Neutrophil (primary cell): ENCODE measurements at regions not wholly inside any gene's neighbourhood (a gene's known extent, or its start where the extent isn't known, plus 50 kb on each side); places are given as distances from the start of the nearest gene placed in this dataset.
"Not testable (repeated sequence)": the region's sequence is repeated elsewhere in the genome, so short reads cannot be mapped to it uniquely, and the experiment has no call there.

Source experiments
- H3K27ac ChIP-seq: fragments of 200-600 bp; sonication (generic); 2 replicates; pipeline ENCODE4 v1.5.1; 2016; ENCODE audit warnings: mild to moderate bottlenecking, moderate library complexity
- H3K27me3 ChIP-seq: fragments of 200-600 bp; sonication (generic); 2 replicates; pipeline ENCODE4 v1.6.0; 2016; ENCODE audit warnings: mild to moderate bottlenecking
- H3K36me3 ChIP-seq: fragments of 200-600 bp; sonication (generic); 2 replicates; pipeline ENCODE4 v1.5.1; 2017
- H3K4me1 ChIP-seq, 2 experiments: fragments of 200-600 bp in 1 of 2; sonication (generic) in 1 of 2; 1 replicate in 1 of 2; 2 replicates in 1 of 2; pipeline versions ENCODE4 v1.5.1 to v1.6.1; 2013 to 2016; ENCODE audit warnings: low read depth in 1 of 2, low read length in 1 of 2, mild to moderate bottlenecking in 1 of 2, moderate library complexity in 1 of 2; ENCODE audit not compliant: control insufficient read depth in 1 of 2, insufficient read depth in 1 of 2
- H3K4me3 ChIP-seq, 2 experiments: fragments of 200-600 bp in 1 of 2; sonication (generic) in 1 of 2; 1 replicate in 1 of 2; 2 replicates in 1 of 2; pipeline ENCODE4 v1.5.1; 2013 to 2016; ENCODE audit warnings: low read depth in 1 of 2, low read length in 1 of 2, mild to moderate bottlenecking in 1 of 2, moderate library complexity in 1 of 2
- H3K9me3 ChIP-seq: fragments of 200-600 bp; sonication (generic); 2 replicates; pipeline ENCODE4 v1.5.1; 2016
- TF ChIP-seq, protein P1 (sequence below): fragments of 200-600 bp; sonication (generic); IDR thresholded peaks from 2 replicates; pipeline ENCODE4 v1.5.1; 2016; ENCODE audit warnings: antibody characterized with exemption

DNA sequence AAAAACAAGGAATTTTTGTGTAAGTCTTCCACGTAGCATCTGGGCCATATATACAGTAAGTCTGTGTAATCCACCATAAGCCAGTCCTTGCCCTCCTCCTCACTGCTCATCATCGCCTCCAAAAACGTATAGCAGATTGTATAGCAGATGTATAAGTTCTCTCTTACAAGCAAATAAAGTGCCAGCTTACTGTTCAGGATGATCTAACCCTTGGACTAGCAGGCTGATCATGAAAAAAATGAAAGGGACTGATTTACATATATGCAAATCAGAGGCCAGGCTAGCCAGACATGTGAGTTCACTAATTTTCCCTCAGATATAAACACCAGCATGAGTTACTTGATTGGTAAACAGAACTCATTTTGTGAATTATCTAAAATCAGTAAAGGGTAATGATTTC lies 171.5 kb downstream of the LY86 start:
- peaks cover 25 to 35% of the 10 kb centered on the region in 2 experiments for H3K4me1 ChIP-seq
- no peaks in the 10 kb centered on the region for H3K27me3 ChIP-seq
- H3K4me3 ChIP-seq, result no peak overlapping the region
- no peaks in the 10 kb centered on the region for H3K36me3 ChIP-seq
- peak overlapping the region; percentile 72 for H3K27ac ChIP-seq
- no peaks in the 10 kb centered on the region for H3K9me3 ChIP-seq
- TF ChIP-seq, protein P1, sequence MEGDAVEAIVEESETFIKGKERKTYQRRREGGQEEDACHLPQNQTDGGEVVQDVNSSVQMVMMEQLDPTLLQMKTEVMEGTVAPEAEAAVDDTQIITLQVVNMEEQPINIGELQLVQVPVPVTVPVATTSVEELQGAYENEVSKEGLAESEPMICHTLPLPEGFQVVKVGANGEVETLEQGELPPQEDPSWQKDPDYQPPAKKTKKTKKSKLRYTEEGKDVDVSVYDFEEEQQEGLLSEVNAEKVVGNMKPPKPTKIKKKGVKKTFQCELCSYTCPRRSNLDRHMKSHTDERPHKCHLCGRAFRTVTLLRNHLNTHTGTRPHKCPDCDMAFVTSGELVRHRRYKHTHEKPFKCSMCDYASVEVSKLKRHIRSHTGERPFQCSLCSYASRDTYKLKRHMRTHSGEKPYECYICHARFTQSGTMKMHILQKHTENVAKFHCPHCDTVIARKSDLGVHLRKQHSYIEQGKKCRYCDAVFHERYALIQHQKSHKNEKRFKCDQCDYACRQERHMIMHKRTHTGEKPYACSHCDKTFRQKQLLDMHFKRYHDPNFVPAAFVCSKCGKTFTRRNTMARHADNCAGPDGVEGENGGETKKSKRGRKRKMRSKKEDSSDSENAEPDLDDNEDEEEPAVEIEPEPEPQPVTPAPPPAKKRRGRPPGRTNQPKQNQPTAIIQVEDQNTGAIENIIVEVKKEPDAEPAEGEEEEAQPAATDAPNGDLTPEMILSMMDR, result no peak

DNA sequence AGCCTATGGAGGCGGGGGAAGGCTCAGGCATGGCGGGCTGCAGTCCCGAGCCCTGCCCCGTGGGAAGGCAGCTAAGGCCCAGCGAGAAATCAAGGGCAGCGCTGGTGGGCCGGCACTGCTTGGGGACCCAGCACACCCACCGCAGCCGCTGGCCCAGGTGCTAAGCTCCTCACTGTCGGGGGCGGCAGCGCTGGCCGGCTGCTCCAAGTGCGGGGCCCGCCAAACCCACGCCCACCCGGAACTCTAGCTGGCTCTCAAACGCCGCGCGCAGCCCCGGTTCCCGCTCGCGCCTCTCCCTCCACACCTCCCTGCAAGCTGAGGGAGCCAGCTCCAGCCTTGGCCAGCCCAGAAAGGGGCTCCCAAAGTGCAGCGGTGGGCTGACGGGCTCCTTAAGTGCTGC lies 174.0 kb downstream of the LY86 start:
- not testable (repeated sequence) for H3K9me3 ChIP-seq, H3K27me3 ChIP-seq, H3K27ac ChIP-seq, H3K36me3 ChIP-seq, H3K4me3 ChIP-seq
- peaks cover 15 to 19% of the 10 kb centered on the region in 2 experiments for H3K4me1 ChIP-seq

DNA sequence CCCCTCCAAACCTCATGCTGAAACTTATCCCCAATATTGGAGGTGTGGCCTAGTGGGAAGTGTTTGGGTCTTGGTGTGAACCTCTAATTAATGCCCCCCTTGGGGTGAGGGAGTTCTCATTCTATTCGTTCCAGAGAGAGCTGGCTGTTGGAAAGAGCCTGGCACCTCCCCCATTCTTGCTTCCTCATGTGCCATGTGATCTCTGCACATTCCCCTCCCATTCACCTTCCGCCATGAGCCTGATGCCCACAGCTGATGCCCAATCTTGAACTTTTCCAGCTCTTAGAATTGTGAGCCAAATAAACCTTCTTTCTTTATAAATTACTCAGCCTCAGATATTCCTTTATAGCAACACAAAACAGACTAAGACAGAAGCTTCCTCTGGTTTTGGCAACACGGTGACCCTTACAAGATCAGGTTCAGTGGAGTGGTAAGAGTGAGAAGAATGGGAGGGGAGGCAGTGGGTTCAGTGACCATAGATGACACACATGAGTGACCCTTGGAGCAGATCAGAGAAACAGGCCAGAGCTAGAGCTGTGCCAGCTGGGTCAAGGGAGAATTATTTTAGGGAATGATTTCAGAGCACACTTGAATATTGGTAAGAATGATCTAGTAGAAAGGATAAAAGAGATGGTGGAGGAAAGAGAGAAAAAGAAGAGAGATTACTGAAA lies 176.4 kb downstream of the LY86 start:
- no peak overlapping the region for H3K4me3 ChIP-seq
- H3K27me3 ChIP-seq, result no peaks in the 10 kb centered on the region
- no peaks in the 10 kb centered on the region for H3K36me3 ChIP-seq
- no peaks in the 10 kb centered on the region for H3K9me3 ChIP-seq
- TF ChIP-seq, protein P1, result no peak
- H3K4me1 ChIP-seq, result peaks cover 2 to 3% of the 10 kb centered on the region in 2 experiments
- H3K27ac ChIP-seq, result no peak overlapping the region

DNA sequence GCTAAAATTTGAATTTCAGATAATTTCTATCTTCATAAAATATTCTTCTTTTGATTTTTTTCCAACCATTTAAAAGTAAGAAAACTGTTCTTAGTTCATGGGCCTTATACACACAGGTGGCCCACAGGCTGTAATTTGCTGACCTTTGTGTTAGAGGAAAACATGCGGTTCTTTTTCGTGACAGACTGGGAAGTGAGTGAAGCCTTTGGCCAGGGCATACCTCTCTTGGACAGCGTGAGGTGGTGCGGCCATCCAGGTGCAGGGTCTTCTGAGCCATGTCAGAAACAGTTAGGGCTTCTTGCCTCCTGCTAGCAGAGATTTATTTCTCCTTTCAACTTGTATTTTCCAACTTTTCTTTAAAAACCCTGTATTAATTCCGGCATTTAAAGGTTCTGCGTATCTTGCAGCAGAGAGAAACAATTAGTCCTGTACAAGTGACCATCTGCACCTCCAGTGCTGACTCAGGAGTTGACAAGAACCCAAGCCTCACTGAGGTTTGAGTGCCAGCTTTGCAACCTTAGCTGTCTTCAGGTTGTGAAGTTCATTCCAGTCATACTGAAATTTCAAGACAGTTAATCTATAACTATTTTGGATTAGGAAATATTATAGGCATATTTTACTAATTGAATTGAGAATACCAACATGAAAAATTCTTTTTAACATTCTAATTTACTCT lies 177.8 kb downstream of the LY86 start:
- H3K27ac ChIP-seq, result no peak overlapping the region
- H3K9me3 ChIP-seq, result no peaks in the 10 kb centered on the region
- TF ChIP-seq, protein P1, result no peak
- H3K36me3 ChIP-seq, result no peaks in the 10 kb centered on the region
- H3K4me3 ChIP-seq, result no peak overlapping the region
- no peaks in the 10 kb centered on the region for H3K27me3 ChIP-seq
- peaks cover 0 to under 1% of the 10 kb centered on the region in 2 experiments for H3K4me1 ChIP-seq

DNA sequence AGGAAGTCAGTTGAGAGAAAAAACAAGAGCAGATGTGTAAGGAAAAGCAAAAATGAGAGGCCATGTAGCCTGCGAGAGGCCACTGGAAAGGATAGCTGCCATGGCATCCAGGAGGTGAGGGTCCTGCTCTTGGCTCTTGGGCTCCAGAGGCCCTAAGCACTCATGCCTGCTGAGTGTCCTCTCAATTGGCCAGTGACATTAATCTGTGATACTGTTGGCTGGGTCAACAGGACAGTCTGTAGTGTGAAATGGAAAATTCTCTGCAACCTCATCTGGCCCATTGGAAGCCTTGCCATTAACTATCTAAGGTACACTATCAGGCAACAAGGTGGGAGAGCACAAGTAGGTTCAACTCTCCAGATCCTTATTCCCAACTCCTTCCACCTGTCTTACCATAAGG lies 180.9 kb downstream of the LY86 start:
- TF ChIP-seq, protein P1, result no peak
- Histone ChIP-seq H3K36me3 (no peaks in the 10 kb centered on the region), H3K27ac (no peak overlapping the region), H3K27me3 (no peaks in the 10 kb centered on the region), H3K9me3 (no peaks in the 10 kb centered on the region), H3K4me3 (no peak overlapping the region), H3K4me1 (peaks cover 0 to 7% of the 10 kb centered on the region in 2 experiments)

DNA sequence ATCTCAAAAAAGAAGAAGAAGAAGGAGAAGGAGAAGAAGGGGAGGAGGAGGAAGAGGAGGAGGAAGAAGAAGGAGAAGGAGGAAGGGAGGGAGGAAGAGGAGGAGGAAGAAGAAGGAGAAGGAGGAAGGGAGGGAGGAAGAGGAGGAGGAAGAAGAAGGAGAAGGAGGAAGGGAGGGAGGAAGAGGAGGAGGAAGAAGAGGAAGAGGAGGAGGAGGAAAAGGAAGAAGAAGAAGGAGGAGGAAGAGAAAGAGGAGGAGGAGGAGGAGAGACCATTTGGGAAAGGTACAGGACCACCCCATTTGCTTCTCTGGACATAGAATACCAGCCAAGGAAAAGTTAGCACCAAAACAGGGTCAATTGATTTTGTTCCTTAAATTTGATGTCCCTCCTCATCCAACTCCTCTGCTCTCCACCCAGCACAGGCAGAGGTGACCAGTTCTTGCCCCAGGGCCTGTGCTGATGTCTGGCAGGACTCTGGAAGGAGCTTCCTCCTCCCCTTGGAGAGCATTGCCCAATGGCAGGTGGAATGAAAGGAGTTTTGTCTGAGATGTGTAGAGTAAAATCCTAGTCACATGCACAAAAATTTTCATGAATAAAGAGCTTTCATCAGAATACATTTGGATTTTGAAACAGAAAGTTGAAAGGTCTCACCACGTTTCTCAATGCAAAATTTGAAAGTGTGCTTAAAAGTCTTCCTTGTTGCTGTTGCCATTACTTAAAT lies 182.9 kb downstream of the LY86 start:
- TF ChIP-seq, protein P1, result no peak
- no peak overlapping the region for H3K4me3 ChIP-seq
- peak overlapping the region; percentile 19 for H3K27ac ChIP-seq
- H3K9me3 ChIP-seq, result no peaks in the 10 kb centered on the region
- H3K36me3 ChIP-seq, result no peaks in the 10 kb centered on the region
- H3K4me1 ChIP-seq, result peaks cover 0 to 7% of the 10 kb centered on the region in 2 experiments
- H3K27me3 ChIP-seq, result no peaks in the 10 kb centered on the region
